Endothelial cell of umbilical vein (primary cell): ENCODE measurements at regions not wholly inside any gene's neighbourhood (a gene's known extent, or its start where the extent isn't known, plus 50 kb on each side); places are given as distances from the start of the nearest gene placed in this dataset.

Experiments used
- BruUV-seq: library from RNA; stranded (reverse); fragments of 400-500 nt; replicated peaks from 2 replicates; lab custom pipeline; 2021; lab: Mats Ljungman, UMichigan
- CTCF ChIA-PET: fragments of 300-600, 350-600 bp; sonication (Branson Sonifier 250); formaldehyde crosslinking; loops from one replicate; lab custom pipeline; 2021; ENCODE audit warnings: antibody characterized with exemption, inconsistent platforms; lab: Charles Lee
- POLR2A ChIA-PET: fragments of 300-600, 350-600 bp; sonication (Branson Sonifier 250); formaldehyde crosslinking; loops from one replicate; lab custom pipeline; 2021; ENCODE audit warnings: antibody characterized with exemption, inconsistent platforms; lab: Charles Lee
- DNase-seq: peaks from one replicate; pipeline ENCODE4 v3.0.0-alpha.2; 2011; ENCODE audit warnings: low read depth, low spot score
- FAIRE-seq: peaks from 2 replicates; lab custom pipeline; 2011; peaks lifted over from hg19 to GRCh38; lab: Jason Lieb, UNC
- H2AFZ ChIP-seq: 2 replicates; pipeline ENCODE4 v1.6.0; 2012; ENCODE audit warnings: low read depth, low read length, control low read depth, inconsistent platforms
- H3K27ac ChIP-seq: 2 replicates; pipeline ENCODE4 v1.5.1; 2011; ENCODE audit warnings: low read depth, mild to moderate bottlenecking, control low read depth, low read length, moderate library complexity; ENCODE audit not compliant: insufficient read depth
- H3K27me3 ChIP-seq, 2 experiments: 2 replicates each; pipeline versions ENCODE4 v1.6.0 to v1.6.1; 2011; ENCODE audit warnings: low read length in 2 of 2, mixed read lengths in 1 of 2; ENCODE audit not compliant: control insufficient read depth in 2 of 2, insufficient read depth in 2 of 2
- H3K36me3 ChIP-seq, 2 experiments: 2 replicates in 1 of 2; 3 replicates in 1 of 2; pipeline ENCODE4 v1.5.1; 2011; ENCODE audit warnings: low read length in 2 of 2, mild to moderate bottlenecking in 1 of 2, moderate library complexity in 1 of 2; ENCODE audit not compliant: control insufficient read depth in 2 of 2, insufficient read depth in 2 of 2; ENCODE audit errors: extremely low read depth in 1 of 2
- H3K4me1 ChIP-seq: 3 replicates; pipeline ENCODE4 v1.5.1; 2011; ENCODE audit warnings: mild to moderate bottlenecking, low read length; ENCODE audit not compliant: control insufficient read depth, insufficient read depth; ENCODE audit errors: extremely low read depth
- H3K4me2 ChIP-seq: 2 replicates; pipeline ENCODE4 v1.6.1; 2011; ENCODE audit warnings: low read length, control low read depth, mixed read lengths; ENCODE audit not compliant: insufficient read depth
- H3K4me3 ChIP-seq, 3 experiments: fragments of 200-600 bp in 1 of 3; sonication (generic), shearing (Covaris generic) in 1 of 3; replicated peaks in 1 of 3; 2 replicates each; pipeline ENCODE4 v1.5.1; 2011 to 2016; ENCODE audit warnings: control low read depth in 3 of 3, low read length in 3 of 3, mild to moderate bottlenecking in 2 of 3, inconsistent platforms in 1 of 3, low read depth in 1 of 3, moderate library complexity in 1 of 3; ENCODE audit not compliant: insufficient read depth in 1 of 3
- H3K79me2 ChIP-seq: 2 replicates; pipeline ENCODE4 v1.6.0; 2012; ENCODE audit warnings: low read length, inconsistent platforms; ENCODE audit not compliant: control insufficient read depth, insufficient read depth
- H3K9ac ChIP-seq: replicated peaks from 2 replicates; pipeline ENCODE3; 2011; ENCODE audit warnings: low read length, control low read depth; ENCODE audit not compliant: insufficient read depth; ENCODE audit errors: extremely low read depth
- H3K9me1 ChIP-seq: replicated peaks from 3 replicates; pipeline ENCODE4 v1.6.0; 2011; ENCODE audit warnings: mild to moderate bottlenecking, low read length; ENCODE audit not compliant: control insufficient read depth, insufficient read depth; ENCODE audit errors: extremely low read depth
- H3K9me3 ChIP-seq: replicated peaks from 2 replicates; pipeline ENCODE4 v1.5.1; 2012; ENCODE audit warnings: low read length, inconsistent platforms; ENCODE audit not compliant: control insufficient read depth, insufficient read depth
- H4K20me1 ChIP-seq: replicated peaks from 2 replicates; pipeline ENCODE3; 2011; ENCODE audit warnings: mild to moderate bottlenecking, low read length; ENCODE audit not compliant: control insufficient read depth, insufficient read depth; ENCODE audit errors: extremely low read depth
- EZH2 ChIP-seq: IDR thresholded peaks from 2 replicates; pipeline ENCODE4 v1.6.1; 2012; ENCODE audit warnings: borderline replicate concordance, low read depth, mild to moderate bottlenecking, moderate library complexity, low read length, inconsistent platforms; ENCODE audit not compliant: severe bottlenecking
- FOS ChIP-seq: IDR thresholded peaks from 2 replicates; pipeline ENCODE4 v1.6.1; 2011; ENCODE audit warnings: mild to moderate bottlenecking, low read length, moderate library complexity, borderline replicate concordance; ENCODE audit not compliant: insufficient read depth
- GATA2 ChIP-seq: IDR thresholded peaks from 2 replicates; pipeline ENCODE4 v1.7.0; 2011; ENCODE audit warnings: low read depth, mild to moderate bottlenecking, moderate library complexity, mixed read lengths, low read length; ENCODE audit not compliant: insufficient read length, insufficient read depth
- JUN ChIP-seq: IDR thresholded peaks from 2 replicates; pipeline ENCODE4 v1.6.1; 2011; ENCODE audit warnings: borderline replicate concordance, low read depth; ENCODE audit not compliant: insufficient read length, insufficient read depth
- MYC ChIP-seq: IDR thresholded peaks from one replicate; pipeline ENCODE4 v1.6.1; 2011; ENCODE audit warnings: mild to moderate bottlenecking, low read depth, low read length
- POLR2A ChIP-seq: IDR thresholded peaks from 2 replicates; pipeline ENCODE4 v1.6.1; 2012; ENCODE audit warnings: low read depth, mild to moderate bottlenecking, control low read depth, low read length
- dilution Hi-C: fragments of 300-500 bp; cut with MboI; formaldehyde crosslinking; loops from one replicate; pipeline ENCODE4 v1.15.0; 2019; ENCODE audit warnings: low sequenced_read_pairs; ENCODE audit not compliant: extremely low pct_ligation_motif_present
- intact Hi-C: fragments of 100-400 bp; cut with micrococcal nuclease; formaldehyde crosslinking; loops from one replicate; pipeline ENCODE4 v1.10.0; 2022
- TF ChIP-seq, protein P1 (sequence below): IDR thresholded peaks from 2 replicates; pipeline ENCODE4 v1.6.1; 2011; ENCODE audit not compliant: insufficient read depth, insufficient read length

DNA sequence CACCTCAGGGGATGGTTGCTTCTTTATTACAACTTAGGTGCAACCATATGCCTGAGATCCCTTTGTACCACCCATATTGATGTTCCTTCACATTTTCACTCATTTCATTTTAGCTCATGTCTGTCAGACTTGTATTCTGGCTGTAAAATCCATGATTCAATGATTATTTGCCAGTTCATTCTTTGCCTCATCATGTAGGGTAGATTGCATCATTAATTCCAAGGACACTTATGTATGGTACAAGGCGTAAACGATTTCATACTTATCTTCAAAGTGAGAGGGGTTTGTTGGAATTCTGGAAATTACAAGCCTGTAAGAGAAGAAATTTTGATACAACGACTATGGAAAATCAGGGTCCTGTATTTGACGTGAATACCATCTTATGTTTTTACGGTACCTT lies 685.0 kb upstream of the FANCL start:
- no peak for FAIRE-seq

DNA sequence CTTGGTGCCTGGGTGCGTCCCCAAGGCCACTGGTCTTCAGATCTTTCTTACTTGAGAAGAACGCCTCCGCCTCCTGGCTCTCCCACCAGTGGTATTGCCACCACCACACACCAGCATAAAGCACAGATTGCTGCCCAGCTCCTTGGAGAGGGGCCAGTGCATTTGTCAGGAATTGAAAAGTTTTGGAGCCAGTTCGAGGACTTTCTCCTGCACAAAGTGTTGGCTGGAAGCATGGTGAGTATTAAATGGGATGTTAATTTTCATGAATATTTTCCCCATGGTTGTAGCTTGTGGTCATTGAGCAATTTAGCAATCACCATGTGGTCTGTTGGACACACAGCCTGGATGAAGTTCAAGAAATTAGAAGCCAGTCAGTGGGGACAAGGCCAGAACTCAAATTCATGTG lies 684.6 kb upstream of the FANCL start:
- no peak overlapping the region for H3K4me3 ChIP-seq
- no peaks in the 10 kb centered on the region for H3K79me2 ChIP-seq
- dilution Hi-C loops: no loop called here
- ChIA-PET POLR2A (no interaction called here), CTCF (no interaction called here)
- H3K4me2 ChIP-seq: no peak overlapping the region
- FAIRE-seq (no peak), DNase-seq (no peak)
- no peak overlapping the region for H3K9ac ChIP-seq
- H3K27me3 ChIP-seq: no peaks in the 10 kb centered on the region
- no peak overlapping the region for H3K27ac ChIP-seq
- H4K20me1 ChIP-seq: no peaks in the 10 kb centered on the region
- BruUV-seq: no TSS peak
- no peaks in the 10 kb centered on the region for H3K36me3 ChIP-seq
- intact Hi-C loops: no loop called here
- H3K9me3 ChIP-seq: no peaks in the 10 kb centered on the region
- H2AFZ ChIP-seq: no peak overlapping the region
- H3K9me1 ChIP-seq: no peaks in the 10 kb centered on the region
- H3K4me1 ChIP-seq: no peaks in the 10 kb centered on the region
- no peak for TF ChIP-seq POLR2A
- TF ChIP-seq FOS: no peak
- TF ChIP-seq MYC: no peak

More for the DNA sequence above, 685.0 kb upstream of the FANCL start:
- no peak overlapping the region for H3K4me3 ChIP-seq
- POLR2A ChIA-PET: no interaction called here
- no peaks in the 10 kb centered on the region for H3K36me3 ChIP-seq
- no TSS peak for BruUV-seq
- intact Hi-C loops: no loop called here
- no peak overlapping the region for H3K27ac ChIP-seq
- H2AFZ ChIP-seq: no peak overlapping the region
- H4K20me1 ChIP-seq: no peaks in the 10 kb centered on the region
- H3K27me3 ChIP-seq: no peaks in the 10 kb centered on the region
- no peaks in the 10 kb centered on the region for H3K79me2 ChIP-seq
- no peaks in the 10 kb centered on the region for H3K9me1 ChIP-seq
- CTCF ChIA-PET: no interaction called here
- TF ChIP-seq JUN (no peak), GATA2 (no peak), EZH2 (no peak), POLR2A (no peak), MYC (no peak), FOS (no peak)
- TF ChIP-seq, protein P1, sequence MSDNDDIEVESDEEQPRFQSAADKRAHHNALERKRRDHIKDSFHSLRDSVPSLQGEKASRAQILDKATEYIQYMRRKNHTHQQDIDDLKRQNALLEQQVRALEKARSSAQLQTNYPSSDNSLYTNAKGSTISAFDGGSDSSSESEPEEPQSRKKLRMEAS: no peak
- H3K4me1 ChIP-seq: no peaks in the 10 kb centered on the region
- no peak overlapping the region for H3K9ac ChIP-seq
- no peak overlapping the region for H3K4me2 ChIP-seq
- DNase-seq: no peak
- no peaks in the 10 kb centered on the region for H3K9me3 ChIP-seq
- dilution Hi-C loops: no loop called here
